Hematopoietic multipotent progenitor cell treated with erythropoietin and hydrocortisone succinate and interleukin-3 and kit ligand, for 17 days (in vitro differentiated cells): ENCODE measurements at regions not wholly inside any gene's neighbourhood (a gene's known extent, or its start where the extent isn't known, plus 50 kb on each side); places are given as distances from the start of the nearest gene placed in this dataset.

Experiments
- DNase-seq: peaks from one replicate; pipeline ENCODE4 v3.0.0-alpha.2; 2015; ENCODE audit warnings: low spot score

DNA sequence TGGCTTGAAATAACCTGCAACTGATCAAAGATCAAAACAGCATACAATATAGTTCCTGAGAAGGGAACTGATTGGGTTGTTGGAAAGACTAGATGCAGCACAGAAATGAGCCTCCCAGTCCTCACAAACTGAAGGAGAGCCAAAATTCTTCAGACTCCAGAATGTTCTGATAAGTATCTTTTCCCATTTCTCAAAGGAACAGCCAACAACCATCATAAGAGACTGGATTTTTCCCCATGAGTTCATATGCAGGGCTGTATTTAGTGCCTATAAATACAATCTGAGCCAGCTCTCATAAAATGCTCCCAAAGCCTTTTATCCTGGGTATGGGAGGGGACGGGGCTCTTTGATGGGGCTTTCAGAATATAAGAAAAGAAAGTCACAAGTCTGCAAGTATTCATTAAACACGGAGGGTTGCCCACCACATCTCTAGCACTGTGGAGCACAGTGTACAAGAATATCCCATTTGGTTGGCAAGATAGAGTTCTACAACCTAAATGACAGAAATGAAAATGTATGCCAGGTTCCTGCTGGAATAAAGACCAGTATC, 50.7 kb upstream of the LYVE1 start:
- DNase-seq = no peak

DNA sequence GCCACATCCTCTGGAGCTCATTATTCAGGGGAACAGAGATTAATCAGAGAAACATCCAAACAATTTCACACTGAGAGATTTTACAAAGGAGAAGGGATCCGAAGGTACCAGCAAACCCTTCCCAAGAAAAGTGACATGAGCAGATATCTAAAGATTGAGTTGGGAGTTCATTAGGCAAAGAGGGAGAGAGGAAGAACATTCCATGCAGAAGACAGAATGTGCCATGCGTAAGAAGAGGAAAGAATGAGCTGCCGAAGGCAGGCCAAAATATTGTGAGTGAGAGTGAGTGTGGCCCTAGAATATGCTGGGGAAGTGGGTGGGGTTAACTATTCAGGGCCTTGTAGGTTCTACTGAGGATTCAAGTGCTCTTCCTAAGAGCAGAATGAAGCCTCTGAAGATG, 50.0 kb upstream of the LYVE1 start:
- DNase-seq = no peak
